SK-N-SH (cell line): ENCODE measurements at regions not wholly inside any gene's neighbourhood (a gene's known extent, or its start where the extent isn't known, plus 50 kb on each side); places are given as distances from the start of the nearest gene placed in this dataset.
"Not testable (repeated sequence)": the region's sequence is repeated elsewhere in the genome, so short reads cannot be mapped to it uniquely, and the experiment has no call there.

Experiments
- CTCF ChIA-PET: fragments of 300-600, 350-600 bp; formaldehyde crosslinking; extraction: SDS; loops from one replicate; lab custom pipeline; 2021; lab: Yijun Ruan, JAX
- POLR2A ChIA-PET: fragments of 350-600 bp; sonication (Branson Sonifier 250); formaldehyde crosslinking; extraction: SDS; loops from one replicate; lab custom pipeline; 2020; ENCODE audit warnings: antibody characterized with exemption, inconsistent platforms; lab: Yijun Ruan, JAX
- DNase-seq: peaks from one replicate; pipeline ENCODE4 v3.0.0; 2012
- H2AFZ ChIP-seq: fragments of 200-600 bp; sonication (generic); 2 replicates; pipeline ENCODE4 v1.8.1; 2016; ENCODE audit warnings: antibody characterized with exemption, mild to moderate bottlenecking, low read depth
- H3F3A ChIP-seq: fragments of 200-600 bp; sonication (generic); replicated peaks from 2 replicates; pipeline ENCODE3; 2016; ENCODE audit warnings: antibody characterized with exemption, mild to moderate bottlenecking; ENCODE audit not compliant: insufficient read depth
- H3K27ac ChIP-seq, 2 experiments: fragments of 200-500 bp in 1 of 2; fragments of 200-600 bp in 1 of 2; sonication (Bioruptor generic) in 1 of 2; sonication (generic), shearing (Covaris generic) in 1 of 2; 2 replicates each; pipeline versions ENCODE4 v1.5.1 to v1.6.1; 2014 to 2016; ENCODE audit warnings: low read depth in 2 of 2, inconsistent platforms in 1 of 2, low read length in 1 of 2, mild to moderate bottlenecking in 1 of 2, mixed read lengths in 1 of 2
- H3K27me3 ChIP-seq: fragments of 200-600 bp; sonication (generic), shearing (Covaris generic); 2 replicates; pipeline ENCODE4 v1.6.1; 2016; ENCODE audit warnings: mixed run types; ENCODE audit not compliant: insufficient read depth
- H3K36me3 ChIP-seq, 2 experiments: fragments of 200-500 bp in 1 of 2; fragments of 200-600 bp in 1 of 2; sonication (Bioruptor generic) in 1 of 2; sonication (generic) in 1 of 2; replicated peaks in 1 of 2; 2 replicates each; pipeline versions ENCODE3 to v1.5.1; 2014 to 2016; ENCODE audit warnings: low read length in 1 of 2, mild to moderate bottlenecking in 1 of 2; ENCODE audit not compliant: insufficient read depth in 2 of 2, control insufficient read depth in 1 of 2
- H3K4me1 ChIP-seq, 2 experiments: fragments of 200-500 bp in 1 of 2; fragments of 200-600 bp in 1 of 2; sonication (Bioruptor generic) in 1 of 2; sonication (generic), shearing (Covaris generic) in 1 of 2; 2 replicates each; pipeline versions ENCODE4 v1.5.1 to v1.6.1; 2014 to 2016; ENCODE audit warnings: low read depth in 1 of 2, low read length in 1 of 2, mixed run types in 1 of 2; ENCODE audit not compliant: insufficient read depth in 2 of 2, control insufficient read depth in 1 of 2
- H3K4me2 ChIP-seq: fragments of 200-600 bp; sonication (generic), shearing (Covaris generic); 2 replicates; pipeline ENCODE4 v1.6.1; 2017; ENCODE audit warnings: mixed run types
- H3K4me3 ChIP-seq, 2 experiments: fragments of 200-500 bp in 1 of 2; fragments of 200-600 bp in 1 of 2; sonication (Bioruptor generic) in 1 of 2; sonication (generic), shearing (Covaris generic) in 1 of 2; 2 replicates each; pipeline versions ENCODE4 v1.5.1 to v1.8.1; 2014 to 2016; ENCODE audit warnings: low read depth in 2 of 2, inconsistent platforms in 1 of 2, low read length in 1 of 2, mild to moderate bottlenecking in 1 of 2, mixed read lengths in 1 of 2, moderate library complexity in 1 of 2
- H3K79me2 ChIP-seq: fragments of 200-600 bp; sonication (generic); 2 replicates; pipeline ENCODE4 v1.8.1; 2017; ENCODE audit warnings: mild to moderate bottlenecking; ENCODE audit not compliant: insufficient read depth
- H3K9ac ChIP-seq: fragments of 200-600 bp; sonication (generic); 2 replicates; pipeline ENCODE4 v1.6.1; 2017; ENCODE audit warnings: mixed run types
- H3K9me2 ChIP-seq: fragments of 200-600 bp; sonication (generic); 2 replicates; pipeline ENCODE4 v1.6.1; 2017; ENCODE audit warnings: mixed run types
- H3K9me3 ChIP-seq: fragments of 200-600 bp; sonication (generic); 2 replicates; pipeline ENCODE4 v1.6.1; 2017; ENCODE audit warnings: mixed run types, mild to moderate bottlenecking, moderate library complexity
- H4K20me1 ChIP-seq: fragments of 200-600 bp; sonication (generic); 2 replicates; pipeline ENCODE4 v1.6.1; 2017; ENCODE audit warnings: mild to moderate bottlenecking, mixed run types; ENCODE audit not compliant: insufficient read depth
- CHD2 ChIP-seq: fragments of 150-350 bp; IDR thresholded peaks from 2 replicates; pipeline ENCODE4 v1.6.1; 2018; ENCODE audit warnings: low read length; ENCODE audit not compliant: partially characterized antibody
- EP300 ChIP-seq, 2 experiments: IDR thresholded peaks; 2 replicates each; pipeline versions ENCODE4 v1.4.0 to v1.6.1; 2012; ENCODE audit warnings: borderline replicate concordance in 1 of 2, low read depth in 1 of 2, low read length in 1 of 2
- FOXM1 ChIP-seq: IDR thresholded peaks from 2 replicates; pipeline ENCODE4 v1.4.0; 2012; ENCODE audit warnings: low read depth, mild to moderate bottlenecking
- GABPA ChIP-seq: IDR thresholded peaks from 2 replicates; pipeline ENCODE4 v1.4.0; 2012; ENCODE audit warnings: low read depth, mild to moderate bottlenecking
- JUND ChIP-seq: IDR thresholded peaks from 2 replicates; pipeline ENCODE4 v1.4.0; 2012
- MEF2A ChIP-seq: IDR thresholded peaks from 2 replicates; pipeline ENCODE4 v1.4.0; 2012; ENCODE audit warnings: low read depth, borderline replicate concordance
- MXI1 ChIP-seq: IDR thresholded peaks from 2 replicates; pipeline ENCODE4 v1.6.1; 2012; ENCODE audit warnings: mild to moderate bottlenecking, low read depth, low read length, improper control_type of control experiment
- NFIC ChIP-seq: IDR thresholded peaks from 2 replicates; pipeline ENCODE4 v1.4.0; 2012; ENCODE audit warnings: borderline replicate concordance
- POLR2AphosphoS5 ChIP-seq: IDR thresholded peaks from 2 replicates; pipeline ENCODE4 v1.6.1; 2012; ENCODE audit warnings: low read depth, low read length
- RCOR1 ChIP-seq: fragments of 150-350 bp; IDR thresholded peaks from 2 replicates; pipeline ENCODE4 v1.6.1; 2017; ENCODE audit warnings: antibody characterized with exemption, low read length
- SIN3A ChIP-seq: IDR thresholded peaks from 2 replicates; pipeline ENCODE4 v1.6.1; 2012; ENCODE audit warnings: low read depth, mild to moderate bottlenecking, low read length, moderate library complexity, borderline replicate concordance
- SMC3 ChIP-seq: IDR thresholded peaks from 2 replicates; pipeline ENCODE4 v1.6.1; 2012; ENCODE audit warnings: low read depth, low read length, improper control_type of control experiment
- TEAD4 ChIP-seq: IDR thresholded peaks from 2 replicates; pipeline ENCODE4 v1.4.0; 2012; ENCODE audit warnings: mild to moderate bottlenecking, borderline replicate concordance; ENCODE audit not compliant: insufficient read depth
- USF1 ChIP-seq: IDR thresholded peaks from 2 replicates; pipeline ENCODE4 v1.4.0; 2012; ENCODE audit warnings: low read depth, borderline replicate concordance
- USF2 ChIP-seq: fragments of 150-350 bp; IDR thresholded peaks from 2 replicates; pipeline ENCODE4 v1.6.1; 2017; ENCODE audit warnings: antibody characterized with exemption, low read length, low read depth, borderline replicate concordance
- WGBS: methylation state at CpG from one replicate; pipeline ENCODE4 v1.1.6; 2017; ENCODE audit warnings: low lambda C conversion rate; 5-methylcytosine and 5-hydroxymethylcytosine counted together

GRCh38 chr14:106419376-106419965 lies 893.1 kb downstream of the TMEM121 start:
- TF ChIP-seq TEAD4, result no peak
- TF ChIP-seq FOXM1, result no peak
- no peak for TF ChIP-seq POLR2AphosphoS5
- TF ChIP-seq SIN3A, result no peak
- TF ChIP-seq NFIC, result no peak
- no peak for TF ChIP-seq USF2
- TF ChIP-seq, all 33 proteins: peak for 0
- CTCF ChIA-PET, result interaction anchor here (1.0 to 3.2 kb wide), 9 partner anchors 8 to 162 kb away, joined by 4 to 21 read pairs (median 6); no protein-coding TSS in a partner anchor
- Histone ChIP-seq H3K27ac (no peak overlapping the region), H3K27me3 (no peaks in the 10 kb centered on the region), H3K4me2 (no peak overlapping the region), H2AFZ (no peak overlapping the region), H3K9me2 (no peaks in the 10 kb centered on the region), H3K9ac (no peak overlapping the region), H3K4me3 (no peak overlapping the region), H3K4me1 (no peaks in the 10 kb centered on the region), H3K36me3 (peaks cover 0 to 21% of the 10 kb centered on the region in 2 experiments), H4K20me1 (no peaks in the 10 kb centered on the region; the same call in 1 of the 2 replicates), H3F3A (peaks cover 10% of the 10 kb centered on the region), H3K9me3 (no peaks in the 10 kb centered on the region), H3K79me2 (peaks cover 6% of the 10 kb centered on the region)
- no peak for DNase-seq
- POLR2A ChIA-PET, result no interaction called here
- WGBS, result 54% methylated on average over 5 of the region's 5 CpGs

DNA sequence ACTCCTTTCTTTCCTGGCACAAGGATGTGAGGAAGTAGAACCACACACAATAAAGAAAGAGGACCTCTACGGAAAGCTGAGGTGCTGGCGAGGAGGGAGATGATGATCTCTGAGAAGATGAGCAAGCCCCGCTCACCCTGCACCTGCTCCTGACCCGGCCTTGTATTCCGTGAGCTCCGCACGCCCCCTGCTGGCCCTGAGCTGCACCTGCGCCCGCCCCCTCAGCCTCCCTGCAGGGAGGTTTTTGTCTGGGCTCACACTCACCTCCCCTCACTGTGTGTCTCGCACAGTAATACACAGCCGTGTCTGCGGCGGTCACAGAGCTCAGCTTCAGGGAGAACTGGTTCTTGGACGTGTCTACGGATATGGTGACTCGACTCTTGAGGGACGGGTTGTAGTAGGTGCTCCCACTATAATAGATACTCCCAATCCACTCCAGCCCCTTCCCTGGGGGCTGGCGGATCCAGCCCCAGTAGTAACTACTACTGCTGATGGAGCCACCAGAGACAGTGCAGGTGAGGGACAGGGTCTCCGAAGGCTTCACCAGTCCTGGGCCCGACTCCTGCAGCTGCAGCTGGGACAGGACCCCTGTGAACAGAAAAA lies 895.1 kb downstream of the TMEM121 start:
- H3K4me3 ChIP-seq, H3K4me1 ChIP-seq, H4K20me1 ChIP-seq, H3K79me2 ChIP-seq, H3K27me3 ChIP-seq, H3K9me3 ChIP-seq, H3K9ac ChIP-seq, H3K9me2 ChIP-seq, H2AFZ ChIP-seq, H3F3A ChIP-seq, H3K27ac ChIP-seq, DNase-seq, POLR2A ChIA-PET, H3K4me2 ChIP-seq: not testable (repeated sequence)
- H3K36me3 ChIP-seq, result peaks cover 0 to 11% of the 10 kb centered on the region in 2 experiments
- no CpG with 5 or more reads among the region's 20 CpGs for WGBS
- CTCF ChIA-PET, result interaction anchor here (0.7 to 3.2 kb wide), 4 partner anchors 10 to 55 kb away, joined by 4 to 18 read pairs (median 6); no protein-coding TSS in a partner anchor

- no peaks in the 10 kb centered on the region for H3K4me1 ChIP-seq
- no peak overlapping the region for H3K27ac ChIP-seq
- no CpG with 5 or more reads among the region's 5 CpGs for WGBS
- no peaks in the 10 kb centered on the region for H3K9me3 ChIP-seq
- no peak overlapping the region for H3K9ac ChIP-seq
- ChIA-PET CTCF (interaction anchor here (0.7 to 3.2 kb wide), 4 partner anchors 11 to 55 kb away, joined by 4 to 18 read pairs (median 6); no protein-coding TSS in a partner anchor), POLR2A (no interaction called here)
- no peak overlapping the region for H3K4me3 ChIP-seq
- H2AFZ ChIP-seq, result no peak overlapping the region
- H3K4me2 ChIP-seq, result no peak overlapping the region
- no peaks in the 10 kb centered on the region; the same call in 1 of the 2 replicates for H4K20me1 ChIP-seq
- no peaks in the 10 kb centered on the region for H3K9me2 ChIP-seq
- DNase-seq, result no peak
- TF ChIP-seq SIN3A, result no peak
- no peak for TF ChIP-seq MXI1
- TF ChIP-seq MEF2A, result no peak
- no peak for TF ChIP-seq SMC3
- TF ChIP-seq RCOR1, result no peak
- no peak for TF ChIP-seq CHD2
- no peak for TF ChIP-seq TEAD4
- no peak for TF ChIP-seq JUND
- no peak for TF ChIP-seq USF1
- no peak for TF ChIP-seq EP300 (IDR thresholded peaks at IDR 0.05; ENCODE audit: borderline replicate concordance in 1 of 2, low read depth in 1 of 2, low read length in 1 of 2)
- TF ChIP-seq GABPA, result no peak
- H3F3A ChIP-seq, result peaks cover 4% of the 10 kb centered on the region
- peaks cover 0 to 6% of the 10 kb centered on the region in 2 experiments for H3K36me3 ChIP-seq
- H3K27me3 ChIP-seq, result no peaks in the 10 kb centered on the region
- H3K79me2 ChIP-seq, result no peaks in the 10 kb centered on the region
Observed at GRCh38 chr14:106422066-106422465, 895.7 kb downstream of the TMEM121 start.

GRCh38 chr14:106425150-106425549 lies 898.8 kb downstream of the TMEM121 start:
- CTCF ChIA-PET, result not testable (repeated sequence)

More at GRCh38 chr14:106425150-106425549, 898.8 kb downstream of the TMEM121 start:
- H4K20me1 ChIP-seq, H3K27ac ChIP-seq, H3F3A ChIP-seq, H2AFZ ChIP-seq, H3K9ac ChIP-seq, H3K4me2 ChIP-seq, DNase-seq, H3K9me3 ChIP-seq, H3K27me3 ChIP-seq, POLR2A ChIA-PET, H3K36me3 ChIP-seq, H3K4me3 ChIP-seq, H3K9me2 ChIP-seq, H3K4me1 ChIP-seq, H3K79me2 ChIP-seq: not testable (repeated sequence)
- no CpG with 5 or more reads among the region's 7 CpGs for WGBS
